ENCODE measurements at regions not wholly inside any gene's neighbourhood (a gene's known extent, or its start where the extent isn't known, plus 50 kb on each side); places are given as distances from the start of the nearest gene placed in this dataset.

DNA sequence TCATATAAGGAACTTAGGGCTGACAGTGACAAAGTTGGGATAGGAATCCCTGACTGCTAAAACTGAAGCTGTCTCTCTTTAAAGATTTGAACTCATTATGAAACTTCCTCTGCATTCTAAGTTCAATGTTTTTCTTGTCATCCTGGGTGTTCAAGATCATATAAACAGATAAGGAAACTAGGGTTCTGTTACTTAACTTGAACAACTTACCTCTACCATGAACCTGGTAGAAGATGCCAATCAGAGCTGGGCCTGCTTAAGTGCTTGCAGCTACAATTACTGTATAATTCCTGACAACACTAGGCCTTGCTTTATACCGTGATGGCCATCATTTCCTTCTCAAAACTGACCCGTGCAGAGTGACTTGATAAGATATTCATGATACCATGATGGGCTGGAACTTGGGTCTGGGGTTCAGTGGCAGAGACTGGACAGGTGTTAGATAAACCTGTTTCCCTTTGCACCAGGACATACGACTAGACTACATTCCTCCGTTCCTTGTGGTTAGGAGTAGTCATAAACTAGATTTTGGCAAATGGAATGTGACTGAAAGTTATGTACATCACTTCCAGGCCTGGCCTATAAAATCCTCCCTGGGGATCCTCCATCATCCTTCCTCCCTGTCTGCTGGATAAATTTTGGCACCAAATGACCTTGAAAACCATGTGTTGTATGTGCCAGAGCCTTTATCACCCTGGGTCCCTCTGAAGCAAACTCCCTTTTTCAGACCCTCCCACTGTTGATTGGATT, 172.2 kb upstream of the PRICKLE1 start:
- TF ChIP-seq, protein P1, sequence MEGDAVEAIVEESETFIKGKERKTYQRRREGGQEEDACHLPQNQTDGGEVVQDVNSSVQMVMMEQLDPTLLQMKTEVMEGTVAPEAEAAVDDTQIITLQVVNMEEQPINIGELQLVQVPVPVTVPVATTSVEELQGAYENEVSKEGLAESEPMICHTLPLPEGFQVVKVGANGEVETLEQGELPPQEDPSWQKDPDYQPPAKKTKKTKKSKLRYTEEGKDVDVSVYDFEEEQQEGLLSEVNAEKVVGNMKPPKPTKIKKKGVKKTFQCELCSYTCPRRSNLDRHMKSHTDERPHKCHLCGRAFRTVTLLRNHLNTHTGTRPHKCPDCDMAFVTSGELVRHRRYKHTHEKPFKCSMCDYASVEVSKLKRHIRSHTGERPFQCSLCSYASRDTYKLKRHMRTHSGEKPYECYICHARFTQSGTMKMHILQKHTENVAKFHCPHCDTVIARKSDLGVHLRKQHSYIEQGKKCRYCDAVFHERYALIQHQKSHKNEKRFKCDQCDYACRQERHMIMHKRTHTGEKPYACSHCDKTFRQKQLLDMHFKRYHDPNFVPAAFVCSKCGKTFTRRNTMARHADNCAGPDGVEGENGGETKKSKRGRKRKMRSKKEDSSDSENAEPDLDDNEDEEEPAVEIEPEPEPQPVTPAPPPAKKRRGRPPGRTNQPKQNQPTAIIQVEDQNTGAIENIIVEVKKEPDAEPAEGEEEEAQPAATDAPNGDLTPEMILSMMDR (IDR thresholded peaks at IDR 0.05) = no peak

DNA sequence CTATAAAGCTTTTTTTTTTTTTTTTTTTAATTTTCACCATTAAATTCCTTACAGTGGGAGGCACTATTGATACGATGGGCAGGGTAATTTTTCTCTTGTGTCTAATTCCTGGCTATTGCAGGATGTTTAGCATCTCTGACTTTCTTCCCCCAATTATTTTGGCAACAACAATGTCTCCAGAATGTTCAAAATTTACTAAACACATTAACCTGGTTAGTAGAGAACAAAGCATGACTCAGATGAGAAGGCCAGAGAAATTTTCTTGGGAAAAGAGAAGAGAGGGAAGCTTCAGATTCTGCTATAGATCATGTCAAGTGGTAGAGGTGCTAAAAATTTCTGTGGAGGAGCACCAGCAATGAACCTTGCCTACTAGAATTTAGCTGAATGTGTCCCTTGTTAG, 171.5 kb upstream of the PRICKLE1 start:
- TF ChIP-seq, protein P1 (IDR thresholded peaks at IDR 0.05) = no peak

DNA sequence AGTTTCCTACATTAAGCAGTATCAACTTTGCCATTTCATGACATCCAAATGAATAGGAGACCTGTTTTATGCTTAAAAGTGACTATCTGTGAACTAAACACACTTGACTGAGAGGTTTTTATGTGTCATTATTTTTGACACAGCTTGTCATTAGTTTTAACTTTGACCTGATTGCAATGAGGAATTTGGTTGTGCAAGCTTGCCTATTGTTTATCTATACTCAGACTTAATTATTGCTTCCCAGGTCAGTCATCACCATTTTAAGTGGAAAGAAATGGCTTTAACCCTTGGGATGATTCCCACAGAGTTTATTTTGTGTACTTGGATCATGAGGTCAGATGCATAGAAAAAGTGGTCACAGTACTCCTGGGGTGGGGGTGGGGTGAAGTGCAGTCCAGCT, 171.0 kb upstream of the PRICKLE1 start:
- TF ChIP-seq, protein P1 (IDR thresholded peaks at IDR 0.05) = no peak

DNA sequence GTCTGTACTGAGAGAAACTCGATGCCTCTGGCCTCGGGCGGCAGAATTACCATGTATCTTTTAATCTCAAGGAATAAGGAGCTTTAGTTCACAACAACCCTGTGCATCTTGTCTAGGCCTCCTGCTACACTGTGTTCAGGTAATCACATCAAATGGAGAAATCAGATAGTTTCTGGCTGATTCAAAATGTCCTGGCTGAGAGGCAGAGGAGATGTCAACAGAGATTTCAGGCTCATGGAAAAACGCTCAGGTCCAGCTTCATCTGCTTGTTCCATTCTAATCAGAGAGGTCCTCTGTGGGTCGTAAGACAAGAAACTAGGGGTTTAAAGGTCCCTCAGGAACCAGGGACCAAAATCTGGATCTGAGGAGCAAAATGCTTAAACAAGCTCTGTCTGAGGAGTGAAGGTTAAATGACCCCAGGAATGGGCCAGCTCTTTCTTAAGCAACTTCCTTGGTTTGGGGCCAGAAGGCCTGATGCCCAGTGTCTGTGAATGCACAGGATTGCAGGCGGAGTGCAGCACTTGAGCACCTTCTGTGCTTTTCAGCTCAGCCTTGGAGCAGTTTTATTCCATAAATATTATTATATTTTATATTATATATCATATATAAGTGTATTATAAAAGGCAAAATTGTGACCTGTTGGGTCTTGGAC, 170.2 kb upstream of the PRICKLE1 start:
- TF ChIP-seq, protein P1 (IDR thresholded peaks at IDR 0.05) = no peak

DNA sequence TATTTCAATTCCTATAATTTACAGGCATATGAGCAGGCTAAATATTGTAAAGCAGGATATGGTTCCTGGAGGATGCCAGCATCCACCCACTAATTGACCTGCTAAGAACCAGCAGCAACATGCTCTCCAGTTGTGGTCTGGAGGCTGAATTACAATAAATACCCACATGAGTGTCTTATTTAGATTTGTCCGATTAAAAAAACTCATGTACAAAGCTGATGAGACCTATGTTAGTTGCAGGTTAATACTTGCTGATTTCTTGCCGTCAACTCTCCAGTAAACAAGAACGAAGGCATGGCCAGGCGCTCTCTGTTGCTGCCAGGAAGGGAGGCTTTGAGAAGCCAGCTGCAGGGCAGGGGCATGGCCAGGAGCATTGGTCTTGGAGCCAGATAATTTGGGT, 169.3 kb upstream of the PRICKLE1 start:
- TF ChIP-seq, protein P1 (IDR thresholded peaks at IDR 0.05) = no peak

DNA sequence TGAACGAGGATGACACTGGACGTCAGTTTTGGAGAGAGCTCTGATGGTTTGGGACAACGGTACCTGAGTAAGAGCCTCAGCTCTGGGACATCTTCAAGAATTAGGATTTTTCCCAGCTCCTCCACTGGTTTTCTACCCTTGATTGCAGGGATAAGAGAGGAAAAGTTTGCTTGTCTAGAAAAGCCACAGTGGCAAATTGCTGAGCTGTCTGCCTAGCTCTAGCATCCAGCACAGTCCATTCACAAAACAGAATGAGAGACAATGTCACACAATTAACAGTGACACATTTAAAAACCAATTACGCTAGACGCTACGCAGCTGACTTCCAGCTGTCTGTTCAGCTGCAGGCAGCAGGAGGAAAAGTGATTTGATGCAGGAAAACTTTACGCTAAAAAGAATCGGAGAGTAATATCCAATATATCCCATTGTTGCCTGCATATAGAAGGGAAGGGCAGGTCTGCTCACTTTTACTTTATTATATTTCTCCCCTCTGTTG, 168.1 kb upstream of the PRICKLE1 start:
- TF ChIP-seq, protein P1 (IDR thresholded peaks at IDR 0.05) = no peak

DNA sequence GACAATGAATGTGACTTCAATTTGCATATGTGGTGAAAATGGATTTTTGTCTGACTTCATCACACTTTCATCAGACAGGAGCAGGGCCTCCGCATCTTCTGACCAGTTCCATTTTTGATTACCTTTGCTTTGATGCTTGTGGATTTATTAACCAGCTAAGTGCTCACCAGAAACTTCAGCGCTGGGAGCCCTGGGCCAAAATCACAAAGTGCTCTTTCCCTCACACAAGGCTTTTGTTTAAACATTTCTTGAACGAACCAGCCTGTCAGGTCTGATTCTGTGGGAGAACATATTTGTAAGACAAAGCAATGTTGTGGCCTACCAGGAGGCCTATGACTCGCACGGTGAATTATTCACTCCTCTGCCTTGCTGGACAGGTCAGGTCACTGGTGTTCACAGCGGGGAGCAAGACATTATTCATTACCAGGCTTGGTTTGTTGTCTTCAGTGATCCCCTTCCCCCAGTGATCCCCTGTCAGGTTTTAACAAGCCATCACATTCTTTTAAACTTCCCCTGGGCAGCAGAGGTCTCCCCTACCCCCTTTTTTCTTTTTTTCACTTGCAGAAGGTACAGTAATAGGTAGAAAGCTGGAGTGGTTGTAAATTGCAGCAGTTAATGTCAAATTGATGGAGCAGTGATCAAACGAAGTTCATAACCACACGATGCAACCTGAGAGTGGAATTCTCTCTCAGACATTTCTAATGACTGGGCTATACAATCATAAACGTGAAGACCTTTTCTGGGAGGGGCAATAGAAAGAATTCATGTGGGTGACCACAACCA, 167.5 kb upstream of the PRICKLE1 start:
- TF ChIP-seq, protein P1 (IDR thresholded peaks at IDR 0.05) = no peak
